HG02840 (cell line): ENCODE measurements at regions not wholly inside any gene's neighbourhood (a gene's known extent, or its start where the extent isn't known, plus 50 kb on each side); places are given as distances from the start of the nearest gene placed in this dataset.

ENCODE experiments used
- ATAC-seq: cut with Tn5 transposase; IDR thresholded peaks from one replicate; pipeline ENCODE4 v1.9.1; 2021; ENCODE audit warnings: mild to moderate bottlenecking, moderate library complexity, moderate number of reproducible peaks; ENCODE audit not compliant: unreplicated experiment, low FRiP score

- no peak for ATAC-seq
These were observed 691.7 kb upstream of the CBLB start for GRCh38 chr3:106560451-106560966.

DNA sequence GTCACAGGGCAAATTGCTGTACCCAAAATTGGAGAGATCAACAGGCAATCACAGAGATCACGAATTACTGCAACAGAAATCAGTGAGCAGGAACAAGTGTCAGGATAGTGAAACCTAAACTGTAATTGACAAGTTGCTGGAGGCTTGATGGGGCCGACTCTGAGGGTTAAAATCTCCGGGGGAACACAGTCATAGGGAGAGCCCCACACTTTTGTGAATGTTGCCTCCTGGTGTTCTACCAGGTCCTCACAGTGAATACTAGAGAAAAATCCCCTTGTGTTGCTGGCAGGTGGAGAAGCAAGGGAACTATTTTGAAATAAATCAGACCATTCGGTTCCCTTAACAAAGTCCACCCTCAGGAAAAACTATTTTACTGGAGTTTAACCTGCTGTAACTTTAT, 697.5 kb upstream of the CBLB start:
- no peak for ATAC-seq

DNA sequence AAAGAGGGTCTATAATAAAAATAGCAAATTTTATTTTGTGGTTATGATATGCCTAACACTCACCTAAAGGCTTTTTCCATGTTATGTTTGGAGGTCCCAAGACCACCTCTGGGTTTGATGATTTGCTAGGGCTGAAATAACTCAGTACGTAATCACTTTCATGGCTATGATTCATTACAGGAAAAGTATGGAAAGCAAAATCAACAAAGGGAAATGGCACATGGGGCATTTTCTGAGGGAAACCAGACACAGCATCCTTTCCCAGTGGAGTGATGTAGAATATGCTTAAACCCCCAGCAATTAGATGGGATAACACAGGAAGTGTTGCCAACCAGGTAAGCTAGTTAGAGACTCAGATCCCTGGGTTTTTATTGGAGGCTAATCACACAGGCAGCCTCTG, 701.6 kb upstream of the CBLB start:
- ATAC-seq, result no peak

DNA sequence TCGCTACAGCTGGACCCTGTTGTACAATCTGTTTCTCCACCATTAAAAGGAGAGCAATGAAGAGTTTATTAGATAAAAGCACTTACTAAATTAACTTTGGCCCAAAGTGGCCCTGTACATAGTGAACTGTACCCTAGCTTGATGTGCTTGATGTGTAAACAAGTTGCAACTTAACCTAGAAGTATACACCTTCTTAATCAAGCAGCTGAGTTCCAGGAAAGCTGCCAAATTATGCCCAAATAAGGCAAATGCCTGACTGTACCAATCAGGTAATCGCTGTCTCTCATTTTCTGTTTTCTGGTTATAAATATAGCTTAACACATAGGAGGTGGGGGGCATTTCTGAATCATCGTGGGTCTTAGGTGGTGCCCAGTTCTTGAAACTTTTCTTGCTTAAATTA, 704.8 kb upstream of the CBLB start:
- ATAC-seq, result no peak

GRCh38 chr3:106575029-106575428, 706.2 kb upstream of the CBLB start:
- no peak for ATAC-seq

DNA sequence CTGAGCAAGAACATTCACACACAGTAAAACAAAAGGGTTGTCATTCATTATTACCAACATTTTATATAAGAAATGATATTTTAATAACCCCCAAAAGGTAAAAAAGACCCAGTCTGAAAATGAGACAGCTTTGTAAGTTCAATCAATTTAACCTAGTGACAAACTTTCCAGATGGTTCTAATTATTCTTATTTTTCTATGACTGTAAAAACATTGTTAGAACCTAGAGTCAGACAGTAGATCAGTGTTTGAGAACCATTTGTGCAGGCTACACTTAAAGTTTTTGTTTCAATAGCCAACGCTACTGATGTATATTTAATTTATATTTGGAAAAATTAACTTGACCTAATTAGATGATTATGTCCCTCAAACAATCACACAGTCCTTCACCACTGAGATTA, 708.4 kb upstream of the CBLB start:
- no peak for ATAC-seq

DNA sequence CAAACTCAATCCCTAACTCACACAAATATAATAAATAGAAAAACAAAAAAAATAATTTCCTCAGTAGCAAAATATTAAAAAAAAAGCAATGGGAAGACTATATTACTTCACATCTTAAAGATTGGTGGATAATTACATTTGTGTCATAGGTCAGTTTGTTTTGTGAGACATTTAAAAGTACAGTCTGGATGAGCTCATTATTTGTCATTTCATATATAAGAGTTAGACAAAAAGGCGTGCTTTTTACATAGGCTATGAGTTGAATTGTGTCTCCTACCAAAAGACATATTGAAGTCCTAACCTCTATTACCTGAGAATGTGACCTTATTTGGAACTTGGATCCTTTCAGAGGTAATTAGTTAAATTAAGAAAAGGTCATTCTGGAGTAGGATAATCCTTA, 710.1 kb upstream of the CBLB start:
- ATAC-seq, result no peak

DNA sequence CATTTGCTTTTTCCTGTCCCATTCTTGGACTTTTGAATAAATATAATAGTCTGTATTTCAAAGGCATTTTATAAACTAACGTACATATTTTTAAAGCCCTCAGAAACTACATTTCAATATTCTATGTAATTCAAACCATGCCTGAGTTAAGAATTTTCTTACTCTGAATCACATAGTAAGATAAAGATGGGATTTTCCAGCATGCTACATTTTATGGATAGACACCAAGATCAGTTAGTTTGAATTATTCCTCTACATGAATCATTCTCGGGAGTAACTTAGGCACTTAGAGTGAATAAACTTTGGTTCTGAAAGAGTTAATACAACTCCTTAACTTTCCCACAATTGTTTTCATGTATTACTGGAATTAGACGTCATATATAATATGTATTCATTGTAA, 713.3 kb upstream of the CBLB start:
- no peak for ATAC-seq

- no peak for ATAC-seq
These were observed 718.7 kb upstream of the CBLB start for GRCh38 chr3:106587551-106587950.

DNA sequence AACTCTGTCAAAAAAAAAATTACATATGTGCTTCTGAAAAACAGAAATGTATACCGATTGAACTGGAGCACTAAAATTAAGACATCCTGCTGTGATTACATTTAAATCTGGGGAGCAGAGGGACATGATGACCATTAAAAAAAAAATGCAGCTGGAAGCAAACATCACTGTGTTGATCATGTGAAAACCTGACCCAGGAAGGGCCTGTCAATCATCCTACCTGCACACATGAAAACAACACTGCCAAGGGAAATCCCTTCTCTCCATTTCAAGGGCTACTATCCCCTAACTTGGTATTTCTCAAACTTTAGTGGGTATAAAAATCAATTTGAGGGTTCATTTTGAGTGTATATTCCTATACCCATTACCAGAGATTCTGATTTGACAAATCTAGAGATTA, 719.9 kb upstream of the CBLB start:
- ATAC-seq, result no peak

DNA sequence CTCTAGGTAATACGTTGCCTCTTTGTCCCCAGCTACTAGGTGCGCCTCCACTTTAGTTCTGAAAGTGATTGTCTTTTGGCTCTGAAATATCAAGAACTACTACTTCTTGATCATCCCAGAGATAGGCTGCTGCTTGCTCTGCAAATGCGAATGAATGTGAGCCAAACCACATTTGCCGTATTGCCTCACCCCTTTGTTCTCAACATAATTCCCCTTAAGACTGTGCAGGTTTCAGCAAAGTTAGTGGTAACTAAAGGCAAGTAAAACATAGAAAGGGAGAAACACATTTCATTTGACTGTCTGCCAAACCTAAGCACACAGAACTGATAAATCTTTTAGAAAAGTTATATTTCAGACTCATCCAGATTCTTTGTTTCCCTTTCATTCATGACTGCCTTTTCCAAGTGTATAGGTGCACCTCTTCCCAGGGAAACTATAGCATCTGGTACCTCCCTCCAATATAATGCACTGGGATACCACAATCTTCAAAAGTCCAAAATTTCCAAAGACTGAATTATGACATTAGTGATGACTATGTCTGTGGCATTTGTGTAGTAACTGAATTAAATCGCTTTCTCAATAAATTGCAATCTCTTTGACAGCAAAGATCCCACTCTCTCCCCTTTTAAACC, 720.6 kb upstream of the CBLB start:
- ATAC-seq, result no peak

- no peak for ATAC-seq
These were observed 721.4 kb upstream of the CBLB start for GRCh38 chr3:106590216-106590615.

- ATAC-seq, result no peak
These were observed 724.6 kb upstream of the CBLB start for GRCh38 chr3:106593381-106593780.

DNA sequence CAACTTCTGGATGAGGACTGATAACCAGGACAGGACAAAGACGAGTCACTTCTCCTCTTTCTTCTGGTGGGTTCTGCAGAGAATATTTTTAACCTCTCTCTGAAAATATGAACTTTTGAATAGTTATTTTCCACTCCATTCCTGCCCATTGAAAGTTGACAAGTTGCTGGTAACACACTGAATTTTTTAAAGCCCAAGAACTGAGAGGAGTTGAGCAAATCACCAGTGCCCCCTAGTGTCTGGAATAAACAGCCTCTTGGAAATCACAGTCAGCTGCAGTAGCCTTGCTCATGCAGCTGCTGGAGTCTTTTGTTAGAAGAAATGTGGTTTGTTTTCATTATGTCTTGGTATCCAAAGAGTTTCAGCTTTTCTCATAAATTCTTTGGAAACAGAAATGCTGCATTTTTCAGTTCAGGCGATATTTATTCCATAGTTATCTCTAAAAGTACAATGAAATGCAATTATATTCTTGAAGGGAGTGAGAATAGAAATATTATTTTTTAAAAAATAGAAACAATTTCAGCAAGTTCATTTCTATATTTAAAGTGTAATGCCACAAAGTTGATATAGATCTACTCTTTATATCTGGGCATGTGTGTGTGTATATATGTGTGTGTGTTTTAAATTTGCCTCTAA, 741.0 kb upstream of the CBLB start:
- ATAC-seq, result peak; percentile 63

- no peak for ATAC-seq
These were observed 741.6 kb upstream of the CBLB start for GRCh38 chr3:106610362-106610959.

GRCh38 chr3:106611116-106611515, 742.3 kb upstream of the CBLB start:
- ATAC-seq, result no peak

GRCh38 chr3:106611841-106612240, 743.0 kb upstream of the CBLB start:
- ATAC-seq, result no peak

DNA sequence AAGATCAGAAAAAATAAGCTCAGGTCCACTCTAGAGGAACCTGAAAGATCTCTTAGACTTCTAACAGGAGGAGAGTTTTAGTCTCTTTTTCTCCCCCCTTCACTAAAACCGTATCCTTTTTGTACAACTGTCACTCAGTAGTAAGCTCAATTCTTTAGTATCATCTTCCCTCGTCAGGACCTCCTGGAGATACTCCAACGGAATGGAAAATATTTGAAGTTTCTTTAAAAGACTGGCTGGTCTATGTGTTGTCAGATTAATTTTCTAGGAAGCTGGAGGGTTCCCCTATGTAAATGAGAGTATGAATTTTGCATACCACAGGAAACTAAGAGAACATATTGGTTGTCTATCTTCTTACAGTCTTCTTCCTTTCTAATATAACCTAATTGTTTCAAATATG, 747.7 kb upstream of the CBLB start:
- no peak for ATAC-seq

GRCh38 chr3:106617276-106617675, 748.5 kb upstream of the CBLB start:
- ATAC-seq, result no peak

GRCh38 chr3:106620646-106621045, 751.8 kb upstream of the CBLB start:
- ATAC-seq, result no peak

- no peak for ATAC-seq
These were observed 753.1 kb upstream of the CCDC54 start for GRCh38 chr3:106624154-106624553.

DNA sequence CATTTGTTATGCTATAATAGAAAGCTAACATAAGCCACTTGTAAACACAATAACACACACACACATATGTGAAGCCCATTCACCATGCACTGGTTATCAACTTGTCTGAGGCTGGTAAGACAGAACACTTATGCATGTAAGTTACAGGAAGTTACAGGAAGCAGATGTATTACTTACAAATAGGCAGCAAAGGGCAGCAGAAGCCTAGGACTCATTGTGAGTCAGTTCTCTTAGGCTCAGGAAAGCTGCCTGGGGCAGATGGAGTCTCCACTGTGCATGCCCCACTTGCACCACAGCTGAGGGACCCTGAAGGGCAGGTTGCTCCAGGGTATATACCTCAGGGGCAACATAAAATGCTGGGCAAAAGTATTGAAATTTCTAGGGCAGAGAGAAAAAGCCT, 748.8 kb upstream of the CCDC54 start:
- no peak for ATAC-seq
